Trophoblast cell (in vitro differentiated cells and primary cell): ENCODE measurements at regions not wholly inside any gene's neighbourhood (a gene's known extent, or its start where the extent isn't known, plus 50 kb on each side); places are given as distances from the start of the nearest gene placed in this dataset.

Source experiments
- DNase-seq, 2 donors: peaks; one replicate each; pipeline ENCODE4 v3.0.0-alpha.2; 2016
- H2AFZ ChIP-seq: 2 replicates; pipeline ENCODE4 v1.6.1; 2013; ENCODE audit warnings: low read length, moderate library complexity, mild to moderate bottlenecking; ENCODE audit not compliant: insufficient read depth, poor library complexity
- H2AK5ac ChIP-seq: 2 replicates; pipeline ENCODE4 v1.6.1; 2013; ENCODE audit warnings: mild to moderate bottlenecking, low read length
- H2BK120ac ChIP-seq: 2 replicates; pipeline ENCODE4 v1.6.1; 2013; ENCODE audit warnings: low read length, mild to moderate bottlenecking, moderate library complexity; ENCODE audit not compliant: insufficient read depth, poor library complexity
- H2BK12ac ChIP-seq: 2 replicates; pipeline ENCODE4 v1.6.1; 2013; ENCODE audit warnings: mild to moderate bottlenecking, low read length, moderate library complexity
- H2BK5ac ChIP-seq: 2 replicates; pipeline ENCODE4 v1.6.1; 2013; ENCODE audit warnings: low read length, low read depth, moderate library complexity, mild to moderate bottlenecking; ENCODE audit not compliant: poor library complexity
- H3K14ac ChIP-seq: 2 replicates; pipeline ENCODE4 v1.6.1; 2013; ENCODE audit warnings: mild to moderate bottlenecking, low read length
- H3K18ac ChIP-seq: 2 replicates; pipeline ENCODE4 v1.6.1; 2013; ENCODE audit warnings: mild to moderate bottlenecking, low read length
- H3K23ac ChIP-seq: 2 replicates; pipeline ENCODE4 v1.6.1; 2013; ENCODE audit warnings: low read length
- H3K27ac ChIP-seq: 2 replicates; pipeline ENCODE4 v1.5.1; 2013; ENCODE audit warnings: low read depth, mild to moderate bottlenecking, inconsistent platforms, low read length, moderate library complexity
- H3K27me3 ChIP-seq: 2 replicates; pipeline ENCODE4 v1.6.1; 2013; ENCODE audit warnings: inconsistent platforms, mild to moderate bottlenecking, low read length, moderate library complexity; ENCODE audit not compliant: insufficient read depth
- H3K36me3 ChIP-seq, 2 experiments: 1 replicate in 1 of 2; 2 replicates in 1 of 2; pipeline ENCODE4 v1.6.1; 2013; ENCODE audit warnings: low read length in 2 of 2, mild to moderate bottlenecking in 2 of 2, moderate library complexity in 1 of 2; ENCODE audit not compliant: insufficient read depth in 2 of 2, control insufficient read depth in 1 of 2
- H3K4ac ChIP-seq: 2 replicates; pipeline ENCODE4 v1.6.1; 2013; ENCODE audit warnings: low read depth, mild to moderate bottlenecking, low read length, moderate library complexity
- H3K4me1 ChIP-seq, 2 experiments: 1 replicate in 1 of 2; 2 replicates in 1 of 2; pipeline ENCODE4 v1.6.1; 2013; ENCODE audit warnings: low read length in 2 of 2, mild to moderate bottlenecking in 2 of 2, moderate library complexity in 1 of 2; ENCODE audit not compliant: insufficient read depth in 2 of 2, control insufficient read depth in 1 of 2
- H3K4me2 ChIP-seq: 2 replicates; pipeline ENCODE4 v1.6.1; 2013; ENCODE audit warnings: inconsistent platforms, mild to moderate bottlenecking, low read length, moderate library complexity
- H3K4me3 ChIP-seq: 2 replicates; pipeline ENCODE4 v1.5.1; 2013; ENCODE audit warnings: mild to moderate bottlenecking, low read depth, low read length, inconsistent platforms
- H3K79me1 ChIP-seq: one replicate; pipeline ENCODE4 v1.6.1; 2013; ENCODE audit warnings: low read length
- H3K79me2 ChIP-seq: 2 replicates; pipeline ENCODE4 v1.6.1; 2013; ENCODE audit warnings: low read length, mild to moderate bottlenecking; ENCODE audit not compliant: control insufficient read depth, insufficient read depth, poor library complexity
- H3K9ac ChIP-seq: 2 replicates; pipeline ENCODE4 v1.6.1; 2013; ENCODE audit warnings: mild to moderate bottlenecking, low read length
- H3K9me3 ChIP-seq: 2 replicates; pipeline ENCODE4 v1.6.1; 2013; ENCODE audit warnings: low read depth, mild to moderate bottlenecking, control low read depth, inconsistent platforms, low read length; ENCODE audit not compliant: insufficient read depth
- H4K12ac ChIP-seq: 2 replicates; pipeline ENCODE4 v1.6.1; 2013; ENCODE audit warnings: low read depth, mild to moderate bottlenecking, low read length, moderate library complexity
- H4K8ac ChIP-seq: 2 replicates; pipeline ENCODE4 v1.6.1; 2013; ENCODE audit warnings: low read depth, mild to moderate bottlenecking, low read length, moderate library complexity
- H4K91ac ChIP-seq: one replicate; pipeline ENCODE4 v1.6.1; 2013; ENCODE audit warnings: low read depth, mild to moderate bottlenecking, low read length, moderate library complexity
- WGBS: extraction: QIAGEN DNeasy Blood & Tissue Kit; methylation state at CpG from one replicate; pipeline ENCODE4 v1.1.7; 2013; ENCODE audit warnings: missing lambda C conversion rate; ENCODE audit not compliant: insufficient read length, insufficient coverage; ENCODE audit errors: extremely low coverage; 5-methylcytosine and 5-hydroxymethylcytosine counted together

DNA sequence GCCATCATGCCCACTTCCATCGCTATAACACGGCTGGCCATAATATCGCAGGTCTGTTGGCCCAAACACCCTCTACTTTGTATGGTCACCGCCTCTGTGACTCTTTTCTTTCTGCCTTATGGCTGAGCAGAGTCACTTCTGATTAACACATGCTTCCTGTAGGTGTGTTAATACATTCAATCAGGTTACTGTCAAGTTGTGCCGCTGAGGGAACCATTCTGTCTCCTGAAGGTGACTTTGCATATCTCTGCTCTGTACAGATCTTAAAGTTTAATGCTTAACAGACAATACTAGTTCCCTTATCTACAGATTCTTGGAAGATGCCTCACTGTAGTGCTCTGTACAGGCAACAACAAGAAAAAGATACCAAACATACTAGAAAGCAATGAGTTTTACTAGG, 393.1 kb downstream of the CADM1 start:
- H3K23ac ChIP-seq = no peak overlapping the region
- no peak overlapping the region for H2AFZ ChIP-seq
- H2AK5ac ChIP-seq = no peak overlapping the region
- H3K79me1 ChIP-seq = no peaks in the 10 kb centered on the region
- no peak overlapping the region for H3K4me3 ChIP-seq
- H4K8ac ChIP-seq = no peak overlapping the region
- no peak overlapping the region for H3K18ac ChIP-seq
- no peak overlapping the region for H3K14ac ChIP-seq
- no peak overlapping the region for H3K9ac ChIP-seq
- H4K91ac ChIP-seq = no peak overlapping the region
- H2BK120ac ChIP-seq = no peak overlapping the region
- no peaks in the 10 kb centered on the region for H3K9me3 ChIP-seq
- no peak overlapping the region for H3K4me2 ChIP-seq
- no peaks in the 10 kb centered on the region for H3K36me3 ChIP-seq
- H3K27ac ChIP-seq = no peak overlapping the region
- WGBS = no CpG with 5 or more reads among the region's 5 CpGs
- H4K12ac ChIP-seq = no peak overlapping the region
- no peak overlapping the region for H3K4ac ChIP-seq
- no peaks in the 10 kb centered on the region for H3K4me1 ChIP-seq
- DNase-seq = peak in 1 of 2 donors; percentile 70
- no peaks in the 10 kb centered on the region for H3K27me3 ChIP-seq
- H3K79me2 ChIP-seq = no peaks in the 10 kb centered on the region
- no peak overlapping the region for H2BK12ac ChIP-seq
- H2BK5ac ChIP-seq = no peak overlapping the region

DNA sequence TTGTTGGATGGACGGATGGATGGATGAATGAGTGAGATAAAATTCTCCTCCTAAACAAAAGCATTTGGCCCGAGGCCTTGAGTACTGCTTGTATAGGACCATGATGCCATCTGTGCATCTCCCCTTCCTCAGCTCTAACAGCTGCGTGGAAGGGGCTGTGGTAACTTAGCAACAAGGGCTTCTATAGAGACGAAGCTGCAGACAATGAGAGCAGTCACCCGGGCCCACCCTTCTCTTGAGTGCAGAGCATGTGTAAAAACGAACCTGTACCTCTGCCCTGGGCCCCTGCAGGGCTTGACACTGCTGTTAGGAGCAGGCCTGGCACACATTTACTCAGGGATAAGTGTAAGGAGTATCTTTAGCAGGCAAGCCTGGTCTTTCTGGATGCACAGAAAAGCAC, 391.5 kb downstream of the CADM1 start:
- H4K8ac ChIP-seq = no peak overlapping the region
- no peak overlapping the region for H2AK5ac ChIP-seq
- no peak overlapping the region for H3K14ac ChIP-seq
- no peaks in the 10 kb centered on the region for H3K79me2 ChIP-seq
- no peaks in the 10 kb centered on the region for H3K9me3 ChIP-seq
- no peak overlapping the region for H4K12ac ChIP-seq
- no peaks in the 10 kb centered on the region for H3K79me1 ChIP-seq
- no peak overlapping the region for H3K27ac ChIP-seq
- H2BK5ac ChIP-seq = no peak overlapping the region
- H2BK12ac ChIP-seq = no peak overlapping the region
- H3K23ac ChIP-seq = no peak overlapping the region
- H3K36me3 ChIP-seq = no peaks in the 10 kb centered on the region
- no CpG with 5 or more reads among the region's 6 CpGs for WGBS
- H2AFZ ChIP-seq = no peak overlapping the region
- no peaks in the 10 kb centered on the region for H3K4me1 ChIP-seq
- H3K9ac ChIP-seq = no peak overlapping the region
- no peak overlapping the region for H3K4me2 ChIP-seq
- H2BK120ac ChIP-seq = no peak overlapping the region
- H3K4ac ChIP-seq = no peak overlapping the region
- DNase-seq = no peak
- H3K18ac ChIP-seq = no peak overlapping the region
- no peak overlapping the region for H4K91ac ChIP-seq
- no peak overlapping the region for H3K4me3 ChIP-seq
- H3K27me3 ChIP-seq = no peaks in the 10 kb centered on the region

DNA sequence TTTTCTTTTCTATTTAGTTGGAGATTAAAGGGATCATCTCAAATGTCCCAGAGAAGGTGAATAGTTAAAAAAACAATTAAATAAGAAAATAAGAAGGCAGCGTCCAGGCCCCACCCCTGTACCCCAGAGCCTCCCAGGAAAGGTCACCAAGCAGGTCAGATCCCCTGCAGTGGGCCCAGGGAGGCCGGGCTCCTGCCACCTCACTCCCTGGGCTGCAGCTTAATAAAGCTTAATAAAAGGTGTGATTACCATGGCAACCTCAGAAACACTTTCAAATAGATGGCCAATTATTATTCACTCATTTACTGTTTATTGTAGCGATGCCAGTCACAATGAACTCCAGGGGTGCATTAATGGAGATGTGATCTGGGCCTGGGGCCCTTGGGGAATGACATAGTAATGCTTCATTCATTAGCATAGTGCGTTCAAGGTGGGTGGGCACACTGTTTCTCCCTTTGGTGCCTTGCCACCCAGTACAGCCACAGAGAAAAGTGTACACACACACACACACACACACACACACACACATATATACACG, 386.2 kb downstream of the CADM1 start:
- Histone ChIP-seq H3K27me3 (no peaks in the 10 kb centered on the region), H3K4me1 (no peaks in the 10 kb centered on the region), H3K4me3 (no peak overlapping the region), H3K4ac (no peak overlapping the region), H3K79me1 (no peaks in the 10 kb centered on the region), H2AFZ (no peak overlapping the region), H4K8ac (no peak overlapping the region), H3K4me2 (no peak overlapping the region), H3K9me3 (no peaks in the 10 kb centered on the region), H3K14ac (no peak overlapping the region), H4K91ac (no peak overlapping the region), H2BK120ac (no peak overlapping the region), H4K12ac (no peak overlapping the region), H3K27ac (no peak overlapping the region), H2AK5ac (no peak overlapping the region), H2BK5ac (no peak overlapping the region), H3K18ac (no peak overlapping the region), H3K36me3 (no peaks in the 10 kb centered on the region), H3K79me2 (no peaks in the 10 kb centered on the region), H3K23ac (no peak overlapping the region), H3K9ac (no peak overlapping the region), H2BK12ac (no peak overlapping the region)
- DNase-seq = no peak
- WGBS = no CpG with 5 or more reads among the region's 5 CpGs

DNA sequence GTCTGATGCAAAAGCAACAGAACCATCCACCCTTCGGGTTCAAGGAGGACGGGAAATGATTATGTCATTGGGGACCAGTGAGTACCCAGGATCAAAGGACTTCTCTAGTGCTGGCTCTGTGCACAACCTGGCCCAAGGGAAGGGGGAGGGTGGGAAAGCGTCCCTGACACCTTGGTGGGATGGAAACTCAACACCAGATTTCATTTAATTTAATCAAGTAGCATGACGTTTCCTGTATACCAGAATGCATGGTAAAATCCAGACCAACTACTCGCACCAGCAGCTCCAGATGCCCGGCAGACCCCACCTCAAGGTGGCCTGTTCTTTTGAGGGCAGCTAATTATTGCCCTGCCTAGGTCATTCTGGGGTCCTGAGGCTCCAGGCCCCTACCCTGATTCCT, 385.1 kb downstream of the CADM1 start:
- Histone ChIP-seq H3K9ac (no peak overlapping the region), H3K4me3 (no peak overlapping the region), H3K4ac (no peak overlapping the region), H3K18ac (no peak overlapping the region), H2BK12ac (no peak overlapping the region), H4K12ac (no peak overlapping the region), H2BK5ac (no peak overlapping the region), H3K4me2 (no peak overlapping the region), H4K91ac (no peak overlapping the region), H3K23ac (no peak overlapping the region), H4K8ac (no peak overlapping the region), H3K27me3 (no peaks in the 10 kb centered on the region), H3K27ac (no peak overlapping the region), H2AK5ac (no peak overlapping the region), H2AFZ (no peak overlapping the region), H3K79me1 (no peaks in the 10 kb centered on the region), H3K9me3 (no peaks in the 10 kb centered on the region), H2BK120ac (no peak overlapping the region), H3K4me1 (no peaks in the 10 kb centered on the region), H3K79me2 (no peaks in the 10 kb centered on the region), H3K36me3 (no peaks in the 10 kb centered on the region), H3K14ac (no peak overlapping the region)
- no peak for DNase-seq
- WGBS = no CpG with 5 or more reads among the region's 6 CpGs
